GM21576 (cell line): ENCODE measurements at regions not wholly inside any gene's neighbourhood (a gene's known extent, or its start where the extent isn't known, plus 50 kb on each side); places are given as distances from the start of the nearest gene placed in this dataset.
"Not testable (repeated sequence)": the region's sequence is repeated elsewhere in the genome, so short reads cannot be mapped to it uniquely, and the experiment has no call there.

Experiments used
- ATAC-seq: cut with Tn5 transposase; IDR thresholded peaks from one replicate; pipeline ENCODE4 v1.9.1; 2021; ENCODE audit warnings: mild to moderate bottlenecking, moderate library complexity; ENCODE audit not compliant: unreplicated experiment

DNA sequence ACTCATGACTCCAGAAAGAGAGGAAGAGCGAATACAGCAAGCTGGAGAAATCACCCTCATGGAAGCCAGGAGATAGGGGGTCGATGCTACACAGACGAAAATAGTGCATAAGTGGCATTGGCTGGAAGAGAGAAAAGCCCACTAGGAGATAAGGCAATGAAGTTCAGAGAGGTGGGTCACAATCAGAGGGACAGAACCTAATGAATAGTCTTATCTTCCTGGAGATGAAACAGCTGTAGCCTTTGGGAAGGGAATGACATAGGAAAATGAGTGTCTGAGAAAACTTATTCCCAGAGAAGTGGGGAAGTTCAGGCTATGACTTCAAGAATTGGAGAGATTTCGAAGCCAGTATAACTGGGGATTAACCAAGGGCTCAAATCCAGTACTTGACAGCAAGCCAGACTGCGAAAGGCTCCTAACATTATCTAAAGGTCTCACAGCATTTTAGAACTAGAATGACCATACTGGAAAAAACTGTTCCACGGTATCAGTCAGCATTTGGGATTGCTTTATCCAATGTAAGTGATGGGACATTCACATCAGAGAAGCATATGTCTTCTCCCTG is 211.1 kb downstream of the ZNF365 start:
- no peak for ATAC-seq

DNA sequence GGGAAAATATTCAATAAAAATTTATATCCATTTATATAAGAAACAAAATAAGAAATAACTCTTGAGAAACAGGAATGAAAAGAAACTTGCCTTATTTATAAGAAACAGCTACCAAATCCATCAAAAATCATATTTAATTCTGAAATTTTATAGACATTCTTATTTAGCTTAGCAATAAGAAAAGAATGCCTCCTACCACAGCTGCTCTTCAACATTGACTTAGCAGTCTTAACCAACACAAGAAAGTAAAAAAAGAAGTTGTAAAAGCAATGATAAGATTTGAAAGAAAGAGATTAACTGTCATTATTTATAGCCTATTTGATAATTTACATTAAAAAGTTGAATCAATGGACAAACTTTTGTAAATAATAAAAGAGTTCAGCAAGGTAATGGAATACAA is 212.8 kb downstream of the ZNF365 start:
- no peak for ATAC-seq

DNA sequence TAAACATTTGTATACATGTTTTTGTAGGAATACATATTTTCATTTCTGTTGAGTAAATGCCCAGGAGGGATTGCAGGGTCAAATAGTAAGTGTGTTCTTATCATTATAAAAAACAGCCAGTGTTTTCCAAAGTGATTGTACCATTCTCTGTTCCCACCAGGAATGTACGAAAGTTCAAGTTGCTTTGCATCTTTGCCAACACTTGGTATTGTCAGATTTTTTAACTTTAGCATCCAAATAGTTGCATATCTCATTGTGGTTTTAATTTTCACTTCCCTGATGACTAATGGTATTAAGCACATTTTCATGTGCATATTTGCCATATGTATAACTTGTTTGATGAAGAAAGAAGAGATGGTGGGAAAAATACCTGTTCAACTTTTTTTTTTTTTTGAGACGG is 213.9 kb downstream of the ZNF365 start:
- ATAC-seq, result no peak

DNA sequence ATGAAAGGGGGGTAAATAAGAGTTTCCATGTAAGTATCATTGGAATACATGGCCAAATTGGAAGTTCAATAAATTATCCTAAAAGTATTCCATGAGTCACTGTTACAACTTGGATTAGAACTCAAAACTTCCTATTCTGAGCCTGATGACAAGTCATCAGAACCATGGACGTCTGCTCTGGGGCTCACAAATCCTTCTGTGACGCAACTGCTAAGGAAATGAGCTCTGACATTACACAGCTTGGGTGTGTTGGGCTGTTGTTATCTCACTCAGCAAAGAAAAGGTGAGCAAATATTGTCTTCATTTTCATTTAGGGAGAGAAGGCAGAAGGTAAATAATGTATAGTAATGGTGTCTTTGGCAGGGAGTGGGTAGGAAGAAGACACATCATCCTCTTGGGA is 214.8 kb upstream of the ADO start:
- ATAC-seq, result no peak

DNA sequence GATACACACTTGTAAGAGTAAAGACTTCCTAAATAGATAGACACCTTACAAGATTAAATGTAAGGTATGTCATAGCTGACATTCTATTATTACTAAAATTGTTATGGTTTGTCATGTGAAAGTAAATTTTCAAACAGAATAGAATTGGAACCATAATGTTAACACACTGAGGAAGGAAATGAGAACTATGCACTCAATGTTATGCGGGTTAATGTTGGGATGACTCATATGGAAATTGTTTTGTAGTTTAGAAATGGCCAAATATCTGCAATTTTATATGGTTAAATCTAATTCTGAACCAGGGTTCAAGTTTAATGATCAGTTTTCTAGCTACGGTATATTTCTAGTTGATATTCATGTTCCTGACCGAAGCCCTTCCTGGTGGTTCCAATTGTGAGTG is 214.2 kb upstream of the ADO start:
- no peak for ATAC-seq

DNA sequence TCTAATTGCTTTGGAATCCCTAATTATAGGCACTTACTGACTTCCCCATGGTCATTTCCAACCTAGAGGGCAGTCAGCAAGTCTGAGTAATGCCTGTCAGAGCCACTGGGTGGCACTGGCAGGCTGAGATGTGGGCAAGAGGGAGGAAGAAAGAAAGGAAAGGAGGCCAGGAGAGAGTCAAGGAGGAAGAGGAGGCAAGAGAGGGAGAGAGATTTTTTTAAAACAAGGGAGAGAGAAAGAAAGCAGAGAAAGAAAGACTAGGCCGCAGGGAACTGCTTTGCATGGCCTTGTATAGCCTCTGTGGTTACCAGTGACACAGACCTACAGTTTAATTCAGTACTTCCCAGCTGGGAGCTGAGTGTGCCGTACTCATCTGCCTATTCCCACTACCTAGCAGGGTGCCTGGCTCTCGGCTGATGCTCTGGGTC is 210.4 kb upstream of the ADO start:
- peak; percentile 65 for ATAC-seq

DNA sequence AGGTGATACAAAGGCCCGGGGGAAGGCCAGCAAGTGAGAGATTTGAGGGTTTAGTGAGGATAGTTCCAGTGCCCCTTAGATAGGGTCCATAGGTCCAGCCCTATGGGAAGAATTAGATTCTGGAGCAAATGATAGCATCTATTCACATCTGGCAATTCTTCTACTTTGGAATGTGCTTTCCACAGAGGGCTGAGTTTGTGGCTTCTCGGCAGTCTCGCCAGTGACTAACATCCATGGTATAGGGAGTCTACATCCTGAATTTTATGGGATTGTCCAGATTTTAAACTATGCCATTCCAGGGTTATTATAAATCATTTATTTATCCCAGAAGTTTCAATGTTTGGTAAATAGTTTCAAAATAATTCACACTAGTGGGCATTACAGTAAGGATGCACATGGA is 207.3 kb upstream of the ADO start:
- no peak for ATAC-seq

DNA sequence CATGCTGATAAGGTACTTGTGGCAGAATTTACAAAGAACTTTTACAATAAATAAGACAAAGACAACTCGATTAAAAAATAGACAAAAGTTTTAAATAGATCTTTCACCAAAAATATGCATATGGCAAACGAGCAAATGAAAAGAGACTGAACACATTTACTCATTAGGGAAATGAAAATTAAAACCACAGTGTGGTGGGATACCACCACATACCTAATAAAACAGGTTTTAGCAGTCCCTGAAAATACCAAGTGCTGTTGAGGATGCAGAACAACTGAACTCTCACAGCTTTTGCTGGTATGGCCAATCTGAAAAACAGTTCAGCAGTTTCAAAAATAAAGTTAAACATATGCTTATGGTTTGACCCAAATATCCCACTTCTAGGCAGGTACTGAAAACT is 205.4 kb upstream of the ADO start:
- no peak for ATAC-seq

DNA sequence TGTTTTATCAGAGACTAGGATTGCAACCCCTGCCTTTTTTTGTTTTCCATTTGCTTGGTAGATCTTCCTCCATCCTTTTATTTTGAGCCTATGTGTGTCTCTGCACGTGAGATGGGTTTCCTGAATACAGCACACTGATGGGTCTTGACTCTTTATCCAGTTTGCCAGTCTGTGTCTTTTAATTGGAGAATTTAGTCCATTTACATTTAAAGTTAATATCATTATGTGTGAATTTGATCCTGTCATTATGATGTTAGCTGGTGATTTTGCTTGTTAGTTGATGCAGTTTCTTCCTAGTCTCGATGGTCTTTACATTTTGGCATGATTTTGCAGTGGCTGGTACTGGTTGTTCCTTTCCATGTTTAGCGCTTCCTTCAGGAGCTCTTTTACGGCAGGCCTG is 198.0 kb upstream of the ADO start:
- not testable (repeated sequence) for ATAC-seq

DNA sequence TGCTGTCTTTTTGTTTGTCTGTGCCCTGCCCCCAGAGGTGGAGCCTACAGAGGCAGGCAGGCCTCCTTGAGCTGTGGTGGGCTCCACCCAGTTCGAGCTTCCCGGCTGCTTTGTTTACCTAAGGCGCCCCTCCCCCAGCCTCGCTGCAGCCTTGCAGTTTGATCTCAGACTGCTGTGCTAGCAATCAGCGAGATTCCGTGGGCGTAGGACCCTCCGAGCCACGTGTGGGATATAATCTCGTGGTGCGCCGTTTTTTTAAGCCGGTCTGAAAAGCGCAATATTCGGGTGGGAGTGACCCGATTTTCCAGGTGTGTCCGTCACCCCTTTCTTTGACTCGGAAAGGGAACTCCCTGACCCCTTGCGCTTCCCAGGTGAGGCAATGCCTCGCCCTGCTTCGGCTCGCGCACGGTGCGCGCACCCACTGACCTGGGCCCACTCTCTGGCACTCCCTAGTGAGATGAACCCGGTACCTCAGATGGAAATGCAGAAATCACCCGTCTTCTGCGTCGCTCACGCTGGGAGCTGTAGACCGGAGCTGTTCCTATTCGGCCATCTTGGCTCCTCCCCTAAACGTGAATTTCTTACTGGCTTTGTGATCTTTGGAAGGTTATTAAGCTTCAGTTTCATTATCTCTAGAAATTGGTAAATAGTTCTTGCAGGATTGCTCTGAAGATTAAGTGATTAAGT is 196.2 kb upstream of the ADO start:
- not testable (repeated sequence) for ATAC-seq

DNA sequence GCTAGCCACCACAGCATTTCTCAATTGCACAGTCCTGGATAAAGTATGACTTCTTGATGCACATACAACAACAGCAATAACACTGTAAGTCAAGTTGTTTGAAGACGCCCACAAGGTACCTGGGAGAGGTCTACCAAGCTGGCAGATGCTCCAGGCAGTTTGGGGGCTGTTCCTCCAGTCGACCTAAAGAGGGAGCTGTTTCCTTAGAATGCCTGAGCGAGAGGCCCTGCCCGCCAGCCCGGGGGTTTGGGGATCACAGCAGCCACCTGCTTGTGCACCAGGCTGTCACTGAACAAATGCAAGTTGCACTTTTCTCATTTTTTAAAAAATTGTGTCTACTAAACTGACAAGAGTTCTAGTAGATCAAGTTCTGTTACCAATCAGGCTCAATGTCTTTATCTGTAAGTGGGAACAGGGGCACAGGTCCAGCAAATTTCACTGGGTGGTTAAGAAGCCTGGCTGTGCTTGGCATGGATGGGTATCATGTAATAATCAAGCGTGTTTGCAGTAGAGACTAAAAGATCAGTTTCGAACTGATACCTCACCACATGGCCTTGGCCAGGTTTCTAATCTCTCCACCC is 193.8 kb upstream of the ADO start:
- peak; percentile 75 for ATAC-seq

DNA sequence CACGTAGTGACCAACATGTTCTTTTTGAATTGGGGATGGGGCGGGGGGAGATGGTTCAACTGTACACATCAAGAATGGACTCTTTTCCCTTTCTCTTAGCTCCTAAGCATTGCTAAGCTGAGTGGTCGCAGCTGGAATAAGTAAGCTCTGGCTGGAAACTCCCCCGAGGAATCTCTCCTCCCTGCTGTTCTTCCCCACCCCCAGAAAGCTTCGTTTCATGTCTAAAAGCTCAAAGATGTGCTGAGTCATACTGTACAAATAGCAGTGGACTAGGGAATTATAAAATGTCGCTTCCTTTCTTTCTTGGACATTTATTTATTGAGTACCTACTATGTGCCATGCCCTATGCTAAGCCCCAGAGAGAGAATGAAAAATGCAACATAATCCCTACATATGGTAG is 191.1 kb upstream of the ADO start:
- ATAC-seq, result no peak

DNA sequence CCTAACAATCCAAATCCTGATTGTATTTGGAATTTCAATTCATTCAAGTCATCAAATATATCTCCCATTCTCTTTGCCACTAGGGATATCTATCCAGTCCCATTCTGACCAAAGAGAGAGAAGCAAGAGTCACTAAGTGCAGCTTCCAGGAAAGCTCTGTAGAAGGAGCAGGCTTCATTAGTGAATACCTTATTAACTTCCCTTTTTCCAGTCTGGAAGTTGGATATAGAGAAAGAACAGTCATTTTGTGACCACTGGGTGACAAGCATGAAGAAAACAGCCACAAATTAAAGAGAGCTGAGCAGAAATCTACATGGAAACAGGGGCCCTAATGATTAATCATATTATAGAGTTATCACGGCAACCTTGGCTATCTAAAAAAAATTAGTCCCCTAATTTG is 190.7 kb upstream of the ADO start:
- no peak for ATAC-seq

DNA sequence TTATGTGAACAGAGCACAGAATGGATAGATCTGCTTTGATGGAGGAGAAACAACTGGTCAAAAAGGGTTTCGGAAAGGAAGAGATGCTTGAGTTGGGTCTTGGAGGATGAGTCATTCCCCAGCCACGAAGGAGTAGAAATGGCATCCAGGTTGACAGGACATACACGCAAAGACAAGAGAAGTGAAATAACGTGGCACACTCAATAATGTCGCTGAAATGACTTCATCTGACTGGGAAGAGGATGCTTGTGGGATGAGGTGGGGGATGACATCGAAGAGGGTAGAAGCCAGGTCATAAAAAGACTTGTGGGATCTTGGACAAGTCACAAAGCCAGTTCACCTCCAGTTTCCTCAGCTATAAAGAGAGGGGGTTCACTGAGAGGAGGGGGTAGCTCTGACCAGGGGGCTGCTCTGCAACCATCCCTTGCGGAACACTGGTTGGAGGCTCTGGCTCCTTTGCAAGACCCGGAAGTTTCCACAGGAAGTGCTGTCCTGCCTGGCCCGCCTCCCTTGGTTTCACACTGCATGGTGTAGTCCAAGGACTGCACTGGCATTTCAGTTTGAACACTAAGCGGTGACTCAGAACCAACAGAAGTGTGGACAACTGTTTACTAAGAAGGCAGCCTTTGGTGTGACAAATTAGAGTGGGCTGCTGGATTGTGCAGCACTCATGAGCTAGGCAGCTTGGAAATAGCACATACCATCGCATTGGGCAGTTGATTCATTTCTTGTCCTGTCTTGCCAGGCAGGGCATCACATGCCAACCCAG is 189.9 kb upstream of the ADO start:
- ATAC-seq, result peak; percentile 45

DNA sequence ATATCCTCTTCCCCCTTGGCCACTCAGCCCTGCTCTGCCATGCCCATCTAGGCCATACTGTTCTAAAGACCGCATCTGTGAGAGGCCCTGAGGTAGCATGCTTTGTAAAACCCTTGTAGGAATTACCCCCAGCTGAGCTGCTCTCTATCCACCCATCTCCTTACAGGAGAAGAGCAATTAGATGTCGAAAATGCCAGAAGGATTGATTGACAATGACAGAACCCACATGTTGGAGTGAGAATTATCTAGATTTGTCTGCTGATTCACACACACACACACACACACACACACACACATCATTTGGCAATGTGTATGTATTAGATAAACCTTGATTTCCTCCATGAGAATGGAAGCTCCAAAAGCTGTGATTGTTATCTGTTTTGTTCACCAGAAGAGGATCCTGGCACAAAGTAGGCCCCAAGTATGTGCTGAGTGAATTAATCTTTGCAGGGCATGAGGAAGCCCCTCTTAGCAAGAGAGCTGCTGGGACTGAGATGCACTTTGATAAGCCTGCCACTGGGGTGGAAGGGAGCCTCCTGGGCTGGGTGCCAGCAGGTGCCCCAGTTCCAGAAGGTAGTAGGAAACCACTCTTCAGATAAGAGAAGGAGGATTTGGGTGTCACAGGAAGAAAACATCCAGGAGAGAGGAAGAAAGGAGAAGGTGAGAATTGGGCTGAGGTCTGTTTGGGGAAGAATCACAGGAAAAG is 187.5 kb upstream of the ADO start:
- no peak for ATAC-seq

DNA sequence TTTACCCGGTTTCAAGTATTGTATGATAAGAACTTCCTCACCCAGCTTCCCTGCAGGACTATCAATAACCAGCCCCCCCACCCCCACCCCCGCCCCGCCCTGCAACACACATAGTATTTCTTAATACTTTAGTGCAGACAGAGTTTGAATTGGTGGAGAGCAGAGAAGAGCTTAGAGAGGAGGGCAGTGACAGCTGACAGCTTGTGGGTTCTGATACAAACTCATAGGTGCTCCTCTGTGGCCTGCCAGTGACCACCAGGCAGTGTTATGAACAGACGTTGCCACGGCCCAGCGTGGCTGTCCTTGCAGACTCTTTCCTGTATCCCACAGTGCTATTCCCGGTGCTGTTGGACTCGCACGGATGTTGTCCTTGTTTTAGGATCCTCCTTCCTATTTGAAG is 186.9 kb upstream of the ADO start:
- no peak for ATAC-seq

DNA sequence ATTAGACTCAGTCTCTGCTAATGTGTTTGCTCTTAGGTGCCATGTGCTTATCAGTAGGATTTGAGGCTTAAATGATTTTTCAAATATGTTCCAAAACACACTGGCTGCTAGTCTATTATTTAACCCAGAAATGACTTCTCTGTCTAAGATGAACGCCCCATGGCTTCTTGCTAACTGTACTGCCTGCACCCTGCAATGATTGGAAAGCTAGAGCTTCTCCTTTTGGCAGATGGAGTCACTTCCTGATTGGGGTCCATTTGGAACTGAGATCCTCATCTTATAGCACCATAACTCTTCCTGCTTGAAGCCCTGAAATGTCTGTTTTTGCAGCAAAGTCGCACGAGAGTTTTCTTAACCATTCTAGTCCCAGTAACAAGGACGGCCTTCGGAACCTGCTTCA is 186.5 kb upstream of the ADO start:
- ATAC-seq, result no peak

DNA sequence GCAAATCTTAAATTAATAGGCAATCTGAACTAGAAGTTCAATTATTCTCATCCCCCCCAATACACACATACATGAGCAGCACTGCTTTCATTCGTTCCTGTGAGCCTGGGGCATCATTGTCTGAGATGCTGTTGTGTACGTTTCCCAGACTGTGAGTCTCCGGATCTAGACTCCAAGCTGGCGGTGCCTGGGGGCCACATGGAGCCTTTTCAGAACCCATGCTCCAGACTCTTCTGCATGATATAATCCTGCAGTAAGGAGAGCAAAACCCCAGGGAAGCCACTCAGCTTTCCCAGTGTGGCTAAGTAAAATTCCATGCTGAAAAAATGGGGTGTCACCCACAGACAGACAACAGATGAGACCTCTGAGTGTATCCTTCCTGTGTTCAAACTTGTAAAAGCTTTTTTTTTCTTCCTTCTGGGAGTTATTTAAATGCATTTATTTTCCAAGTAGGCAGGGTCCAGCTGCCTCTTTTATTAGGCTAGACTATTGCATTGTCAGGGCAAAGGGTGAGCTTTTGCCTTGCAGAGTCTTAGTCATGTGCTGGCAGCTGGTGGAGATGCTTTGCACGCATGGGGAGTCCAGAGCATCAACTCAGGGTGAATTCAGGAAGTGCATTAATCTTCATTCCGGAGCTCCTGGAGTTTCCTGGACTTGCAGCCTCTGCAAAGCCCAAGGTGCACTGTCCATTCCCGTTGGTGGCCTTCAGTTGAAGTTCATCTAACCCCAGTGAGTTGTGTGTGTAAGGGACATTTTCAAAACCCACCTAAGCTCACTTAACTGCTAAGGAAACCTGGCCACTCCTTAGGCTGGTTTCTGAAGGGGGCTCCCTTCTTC is 185.7 kb upstream of the ADO start:
- no peak for ATAC-seq

DNA sequence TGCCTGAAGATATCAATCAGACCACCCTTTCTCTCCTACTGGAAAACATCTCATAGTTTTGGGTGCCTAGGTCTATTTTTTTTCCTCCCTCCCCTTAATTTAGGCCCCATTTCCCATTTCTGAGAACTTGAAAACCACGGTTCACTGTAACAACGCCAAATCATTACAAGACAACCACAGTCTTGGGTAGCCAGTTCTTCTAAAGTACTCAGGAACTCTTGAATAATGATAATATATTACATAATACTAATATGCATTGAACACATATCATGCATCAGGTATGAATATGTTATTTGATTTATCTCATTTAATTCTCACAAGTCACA is 185.1 kb upstream of the ADO start:
- no peak for ATAC-seq

DNA sequence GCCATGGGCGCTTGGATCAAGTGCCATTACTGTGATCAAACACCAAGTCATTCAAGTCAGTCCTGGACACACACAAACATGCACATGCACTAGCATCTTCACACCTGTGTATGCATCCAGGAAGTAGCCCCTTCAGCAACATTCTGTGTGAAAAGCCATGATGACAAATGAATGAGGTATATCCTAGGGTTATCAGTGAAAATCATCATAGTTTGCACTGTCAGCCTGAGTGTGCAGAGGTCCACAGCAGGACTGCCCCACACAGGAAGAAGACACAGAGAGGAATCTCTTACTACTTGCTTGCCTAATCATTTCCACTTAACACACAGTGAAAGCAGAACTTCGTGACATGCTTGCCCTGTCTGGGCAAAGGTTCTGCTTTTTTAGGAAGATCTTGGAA is 184.0 kb upstream of the ADO start:
- ATAC-seq, result no peak

DNA sequence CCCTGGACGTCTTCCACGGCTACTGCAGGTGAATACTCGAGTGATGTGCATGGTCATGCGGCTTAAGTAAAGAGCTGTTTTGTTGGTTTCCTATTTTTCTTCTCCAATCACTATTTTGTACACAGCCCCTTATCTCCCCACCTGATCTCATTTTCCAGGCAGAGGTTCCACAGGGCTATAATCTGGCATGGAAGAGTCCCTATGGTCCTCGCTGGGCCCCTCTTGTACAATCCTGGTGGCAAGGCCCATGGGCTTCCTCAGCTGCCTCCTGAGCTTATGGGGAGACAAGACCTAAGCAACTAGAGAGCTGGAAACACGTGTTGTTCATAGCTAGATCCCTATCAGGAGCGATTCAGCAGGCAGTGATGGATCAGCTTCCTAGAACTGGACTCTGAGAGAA is 181.3 kb upstream of the ADO start:
- ATAC-seq, result no peak
